SU-DHL-6 (cell line): ENCODE measurements at regions not wholly inside any gene's neighbourhood (a gene's known extent, or its start where the extent isn't known, plus 50 kb on each side); places are given as distances from the start of the nearest gene placed in this dataset.

Experiments
- CTCF ChIP-seq: fragments of 200-600 bp; sonication (generic); IDR thresholded peaks from one replicate; pipeline ENCODE4 v1.5.1; 2017; ENCODE audit warnings: antibody characterized with exemption, mild to moderate bottlenecking, low read length, moderate library complexity; ENCODE audit not compliant: insufficient read depth, poor library complexity, severe bottlenecking
- EZH2phosphoT487 ChIP-seq: fragments of 200-600 bp; sonication (generic), shearing (Covaris generic); conservative IDR thresholded peaks from 2 replicates; pipeline ENCODE4 v1.6.1; 2018; ENCODE audit warnings: mild to moderate bottlenecking, antibody characterized with exemption, low read length, moderate library complexity, mixed read lengths

DNA sequence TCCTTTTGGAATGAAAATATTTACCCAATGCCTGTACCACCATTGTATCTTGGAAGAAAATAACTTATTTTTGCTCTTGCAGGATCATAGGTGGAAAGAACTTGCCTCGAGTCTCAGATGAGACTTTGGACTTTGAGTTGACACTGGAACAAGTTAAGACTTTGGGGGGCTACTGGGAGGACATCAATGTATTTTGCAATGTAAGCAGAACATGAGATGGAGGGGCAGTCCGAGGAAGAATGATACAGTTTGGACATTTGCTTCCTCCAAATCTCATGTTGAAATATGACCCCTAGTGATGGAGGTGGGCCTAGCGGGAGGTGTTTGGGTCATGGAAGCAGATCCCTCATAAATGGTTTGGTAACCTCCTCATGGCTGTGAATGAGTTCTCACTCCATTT lies 1428.6 kb downstream of the ZPLD1 start:
- TF ChIP-seq CTCF (no peak), EZH2phosphoT487 (no peak)
